ENCODE measurements at regions not wholly inside any gene's neighbourhood (a gene's known extent, or its start where the extent isn't known, plus 50 kb on each side); places are given as distances from the start of the nearest gene placed in this dataset.

DNA sequence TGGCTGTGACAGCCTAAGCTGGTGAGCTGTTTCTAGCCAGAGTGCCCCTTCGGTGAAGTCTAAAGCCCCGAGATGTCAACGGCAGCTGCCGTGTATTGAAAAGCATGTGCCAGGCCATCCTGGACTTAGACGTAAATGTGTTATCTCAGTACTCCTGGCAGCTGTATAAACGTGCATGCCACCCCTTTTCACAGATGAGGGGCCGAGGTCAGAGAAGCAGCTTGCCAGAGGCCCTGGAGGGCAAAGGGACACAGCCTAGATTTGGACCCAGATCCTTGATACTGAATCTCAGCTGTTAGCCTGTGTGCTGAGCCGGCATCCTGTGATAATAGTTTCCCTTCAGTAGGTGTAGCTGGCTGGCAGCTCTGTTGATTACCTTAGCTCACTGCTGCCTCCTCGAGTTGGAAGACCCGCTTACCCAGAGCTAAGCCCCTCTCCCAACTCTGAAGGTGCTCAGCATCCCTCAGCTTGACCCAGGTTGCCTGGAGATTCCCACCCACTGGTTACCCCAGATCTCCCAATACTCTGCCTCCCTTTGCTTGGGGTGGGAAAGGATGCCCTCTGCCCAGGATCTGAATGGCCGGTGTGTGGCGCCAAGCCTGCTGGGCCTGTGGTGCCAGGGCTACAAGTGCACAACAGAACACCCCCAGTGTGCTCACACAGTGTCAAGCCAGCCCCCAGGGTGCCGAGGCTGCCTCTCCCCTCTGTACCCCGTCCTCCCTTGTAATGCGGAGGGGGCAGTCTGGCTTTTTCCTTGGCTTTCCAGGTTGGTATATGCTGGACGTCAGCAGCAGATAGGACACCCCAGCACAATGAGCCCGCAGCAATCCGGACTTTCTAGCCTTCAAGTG, 59.8 kb upstream of the WNT7B start:
- peak; percentile 55 for DNase-seq
- peak overlapping the region; percentile 89 to 94 for H3K4me3 Mint-ChIP-seq
- H3K27ac Mint-ChIP-seq: peak overlapping the region in 1 of 2 donors; percentile 79
- no peaks in the 10 kb centered on the region for H3K27me3 Mint-ChIP-seq
- no peaks in the 10 kb centered on the region for H3K9me3 Mint-ChIP-seq
- H3K4me1 Mint-ChIP-seq: peaks cover 7% of the 10 kb centered on the region
- peak; percentile 51 for ATAC-seq

- no peak overlapping the region for H3K4me3 Mint-ChIP-seq
- DNase-seq: no peak
- no peak overlapping the region for H3K27ac Mint-ChIP-seq
- H3K27me3 Mint-ChIP-seq: no peaks in the 10 kb centered on the region
- no peaks in the 10 kb centered on the region for H3K9me3 Mint-ChIP-seq
- no peak for ATAC-seq
- peaks cover 7% of the 10 kb centered on the region for H3K4me1 Mint-ChIP-seq
Measured at GRCh38 chr22:46038174-46038487, 61.2 kb upstream of the WNT7B start.

GRCh38 chr22:46038516-46039430, 61.8 kb upstream of the WNT7B start:
- no peaks in the 10 kb centered on the region for H3K27me3 Mint-ChIP-seq
- no peak overlapping the region for H3K4me3 Mint-ChIP-seq
- peaks cover 13% of the 10 kb centered on the region for H3K4me1 Mint-ChIP-seq
- peak overlapping the region in 1 of 2 donors; percentile 24 for H3K27ac Mint-ChIP-seq
- no peak for DNase-seq
- ATAC-seq: no peak
- H3K9me3 Mint-ChIP-seq: no peaks in the 10 kb centered on the region

DNA sequence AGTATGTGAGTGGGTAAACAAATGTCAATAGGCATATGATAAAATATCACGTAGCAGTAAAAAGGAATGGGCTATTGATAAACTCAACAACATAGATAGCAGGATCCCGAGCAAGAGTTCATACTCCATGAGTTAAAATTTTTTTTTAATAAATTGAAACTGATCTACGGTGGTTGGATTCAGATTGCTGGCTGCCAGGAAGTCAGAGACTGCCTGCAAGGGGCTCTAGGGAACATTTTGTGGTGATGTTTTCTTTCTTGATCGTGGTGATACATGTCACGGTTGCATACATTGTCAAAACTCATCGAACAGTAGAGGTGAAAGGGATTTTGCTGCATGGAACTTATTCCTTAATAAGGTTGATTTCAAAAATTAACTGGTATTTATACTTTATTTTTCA, 62.6 kb upstream of the WNT7B start:
- no peak for DNase-seq
- Mint-ChIP-seq H3K27me3 (no peaks in the 10 kb centered on the region), H3K4me3 (no peak overlapping the region), H3K27ac (no peak overlapping the region), H3K4me1 (peaks cover 21% of the 10 kb centered on the region), H3K9me3 (no peaks in the 10 kb centered on the region)
- no peak for ATAC-seq

DNA sequence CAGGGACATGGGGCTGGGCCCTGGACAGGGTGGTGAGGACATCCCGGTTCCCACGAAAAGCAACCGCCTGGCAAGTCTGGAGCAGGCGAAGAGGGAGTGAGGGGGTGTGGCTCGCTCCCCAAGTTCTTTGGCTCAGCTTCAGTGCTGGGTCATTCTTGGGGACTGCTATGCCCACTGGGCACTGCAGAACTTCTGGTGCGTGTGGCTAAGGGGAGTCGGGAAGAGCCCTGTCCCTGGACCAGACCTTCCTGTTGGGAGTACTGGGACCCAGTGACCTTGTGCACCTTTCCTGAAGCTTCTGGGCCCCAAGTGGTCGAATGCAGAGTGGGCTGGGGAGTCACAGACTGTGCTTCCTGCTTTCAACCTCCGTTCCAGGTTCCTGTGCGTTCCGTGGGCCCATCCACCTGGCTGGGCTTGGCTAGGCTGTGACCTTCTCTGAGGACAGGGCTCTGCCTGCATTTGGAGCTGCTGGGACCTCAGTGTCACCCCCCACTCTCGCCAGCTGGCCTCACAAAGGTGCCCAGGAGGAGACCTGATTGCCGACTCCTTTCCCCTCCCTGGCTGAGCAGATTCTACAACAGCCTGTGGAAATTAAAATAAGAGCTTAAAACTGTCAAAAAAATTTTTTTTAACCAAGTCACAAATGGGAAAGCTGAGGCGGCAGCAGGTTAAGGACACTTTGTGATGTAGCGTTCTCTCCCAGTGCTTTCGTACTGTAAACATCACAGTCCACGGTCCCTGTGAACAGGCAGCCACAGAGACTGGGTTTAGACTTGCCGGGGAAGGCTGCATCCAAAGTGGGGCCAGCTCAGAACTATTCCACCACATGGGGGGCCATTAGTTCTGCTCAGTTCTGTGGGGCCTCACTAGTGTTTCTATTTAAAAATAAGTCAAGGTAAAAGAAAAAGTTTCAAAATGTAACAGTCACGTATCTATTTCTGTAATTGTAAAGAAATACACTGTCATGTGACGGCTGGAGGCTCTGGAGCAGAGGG, 63.8 kb upstream of the WNT7B start:
- ATAC-seq (no peak), DNase-seq (no peak)
- peaks cover 21% of the 10 kb centered on the region for H3K4me1 Mint-ChIP-seq
- no peak overlapping the region for H3K27ac Mint-ChIP-seq
- H3K27me3 Mint-ChIP-seq: no peaks in the 10 kb centered on the region
- H3K9me3 Mint-ChIP-seq: no peaks in the 10 kb centered on the region
- no peak overlapping the region for H3K4me3 Mint-ChIP-seq

- ATAC-seq (no peak), DNase-seq (no peak)
- Mint-ChIP-seq H3K9me3 (no peaks in the 10 kb centered on the region), H3K27ac (no peak overlapping the region), H3K4me3 (no peak overlapping the region), H3K27me3 (no peaks in the 10 kb centered on the region), H3K4me1 (peaks cover 21% of the 10 kb centered on the region)
Measured at GRCh38 chr22:46041642-46042041, 64.7 kb upstream of the WNT7B start.

DNA sequence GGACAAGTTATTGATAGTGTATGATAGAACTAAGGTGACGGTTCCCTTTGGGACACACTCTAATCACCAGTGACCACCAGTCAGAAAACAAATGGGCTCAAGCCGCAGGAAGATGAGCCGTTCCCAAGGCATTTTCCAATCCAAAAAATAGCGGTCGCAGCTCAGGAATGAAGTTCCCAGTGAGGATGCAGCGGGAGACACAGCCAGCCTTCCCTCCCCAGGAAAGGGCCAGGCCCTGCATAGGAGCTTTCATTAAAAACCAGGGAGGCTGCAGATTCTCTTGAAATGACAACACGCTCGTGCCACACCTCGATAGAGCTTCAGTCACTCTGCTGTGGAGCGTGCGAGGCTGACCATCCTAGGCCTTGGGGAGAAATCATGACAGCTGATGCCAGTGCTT, 65.8 kb upstream of the WNT7B start:
- Mint-ChIP-seq H3K27me3 (no peaks in the 10 kb centered on the region), H3K9me3 (no peaks in the 10 kb centered on the region), H3K4me1 (peaks cover 14% of the 10 kb centered on the region), H3K27ac (peak overlapping the region in 1 of 2 donors; percentile 19), H3K4me3 (no peak overlapping the region)
- no peak for ATAC-seq
- DNase-seq: no peak

DNA sequence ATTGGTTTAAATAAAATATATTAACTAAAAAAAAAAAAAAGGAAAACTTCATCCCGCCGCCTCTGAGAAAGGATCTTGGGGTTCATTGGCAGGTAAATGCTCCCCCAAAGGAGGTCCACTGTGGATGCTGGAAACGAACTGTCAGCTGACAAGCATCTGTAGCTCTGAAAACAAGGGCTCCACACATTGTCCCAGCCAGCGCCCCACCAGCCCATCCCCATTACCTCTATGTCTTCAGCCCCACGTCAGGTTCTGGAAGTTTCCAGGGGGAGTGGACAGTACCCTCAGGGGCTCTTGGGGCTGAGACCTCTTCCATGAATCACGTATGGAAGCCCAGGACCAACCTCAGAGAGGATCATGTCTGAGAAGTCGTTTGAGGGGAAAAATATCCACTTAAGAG, 66.4 kb upstream of the WNT7B start:
- peaks cover 14% of the 10 kb centered on the region for H3K4me1 Mint-ChIP-seq
- H3K4me3 Mint-ChIP-seq: peak overlapping the region; percentile 91 to 94
- no peaks in the 10 kb centered on the region for H3K27me3 Mint-ChIP-seq
- no peak for DNase-seq
- peak overlapping the region; percentile 97 for H3K27ac Mint-ChIP-seq
- no peak for ATAC-seq
- H3K9me3 Mint-ChIP-seq: no peaks in the 10 kb centered on the region

DNA sequence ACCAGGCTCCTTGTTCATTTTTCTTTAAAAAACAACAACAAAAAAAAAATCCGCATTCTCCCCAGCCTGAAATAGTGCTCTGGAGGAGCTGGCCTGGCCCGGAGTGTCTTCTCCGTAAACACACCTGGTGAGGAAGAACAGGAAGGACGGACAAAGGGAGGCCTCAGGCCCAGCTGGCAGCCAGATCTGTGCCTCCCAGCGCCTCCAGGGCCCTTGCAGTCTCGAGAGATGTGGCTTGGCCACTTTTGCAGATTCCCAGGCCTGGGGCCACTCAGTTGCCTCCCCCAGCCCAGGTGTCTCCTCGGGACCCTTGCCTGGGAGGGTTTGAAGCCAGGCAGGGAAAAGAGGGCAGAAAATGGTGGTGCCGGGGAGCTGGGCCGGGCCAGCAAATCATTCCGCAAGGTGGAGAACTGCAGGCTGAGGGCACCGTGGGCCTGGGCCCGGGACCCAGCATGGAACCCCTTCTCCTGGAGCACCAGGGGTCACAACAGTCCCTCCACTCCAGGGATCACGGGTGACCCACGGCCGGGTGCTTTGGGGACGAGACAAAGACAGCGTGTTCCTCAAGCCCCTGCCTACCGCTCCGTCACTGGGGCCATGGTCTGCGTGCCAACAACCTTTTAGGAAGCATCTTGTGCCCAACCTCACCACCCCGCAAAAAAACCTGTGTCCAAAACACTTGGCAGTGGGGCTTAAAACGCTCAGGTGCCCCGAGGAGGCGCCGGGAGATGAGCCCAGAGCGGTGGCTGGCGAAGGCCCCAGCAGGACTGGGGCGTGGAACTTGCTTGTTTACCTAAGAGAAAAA, 67.1 kb upstream of the WNT7B start:
- DNase-seq: peak in 1 of 2 donors; percentile 30
- H3K27ac Mint-ChIP-seq: peak overlapping the region; percentile 97
- H3K4me1 Mint-ChIP-seq: peaks cover 14% of the 10 kb centered on the region
- ATAC-seq: peak; percentile 58
- H3K9me3 Mint-ChIP-seq: no peaks in the 10 kb centered on the region
- H3K27me3 Mint-ChIP-seq: no peaks in the 10 kb centered on the region
- H3K4me3 Mint-ChIP-seq: peak overlapping the region; percentile 91 to 94

DNA sequence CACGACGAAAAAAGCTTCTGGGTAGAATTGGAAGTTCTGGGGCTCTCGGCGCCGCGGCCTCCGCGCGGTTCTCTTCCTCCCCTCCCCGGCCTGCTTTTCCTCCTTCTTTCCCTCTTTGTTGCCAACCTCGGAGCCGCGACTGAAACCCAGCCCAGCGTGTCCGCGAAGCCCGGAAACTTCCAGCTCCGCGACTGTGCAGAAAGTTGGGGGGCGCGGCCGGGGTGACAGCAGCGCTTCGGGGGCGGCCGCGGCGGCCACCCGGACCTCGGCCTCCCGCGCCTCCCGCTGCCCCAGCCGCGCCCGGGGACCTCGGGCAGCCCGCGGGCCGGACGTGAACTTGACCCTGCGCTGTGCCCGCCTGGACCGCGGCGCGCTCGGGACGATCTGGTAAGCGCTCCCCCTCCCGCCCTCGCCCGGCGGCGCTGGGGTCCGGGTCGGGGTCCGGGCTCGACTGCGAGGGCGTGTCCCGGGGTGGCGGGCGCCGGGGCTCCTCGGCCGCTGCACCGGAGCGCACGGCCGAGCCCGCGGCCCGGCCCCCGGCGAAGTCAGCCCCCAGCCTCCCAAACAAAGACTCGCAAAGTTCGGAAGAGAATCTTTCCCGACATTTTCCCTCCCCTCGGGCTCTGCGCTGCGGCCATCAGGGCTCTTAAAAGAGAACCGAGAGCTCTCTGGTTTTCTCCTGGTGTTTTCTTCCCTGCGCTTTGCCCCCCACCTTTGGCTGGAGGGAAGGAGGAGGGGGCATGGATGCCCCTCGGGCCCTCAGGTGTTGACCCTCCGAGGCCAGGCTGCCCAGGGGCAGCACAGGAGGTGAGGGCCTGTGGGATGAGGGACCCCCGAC, 67.9 kb upstream of the WNT7B start:
- peak overlapping the region; percentile 97 for H3K27ac Mint-ChIP-seq
- DNase-seq: peak; percentile 37 to 43
- no peaks in the 10 kb centered on the region for H3K27me3 Mint-ChIP-seq
- peak overlapping the region; percentile 91 to 94 for H3K4me3 Mint-ChIP-seq
- H3K4me1 Mint-ChIP-seq: peaks cover 14% of the 10 kb centered on the region
- ATAC-seq: peak; percentile 59
- H3K9me3 Mint-ChIP-seq: no peaks in the 10 kb centered on the region

DNA sequence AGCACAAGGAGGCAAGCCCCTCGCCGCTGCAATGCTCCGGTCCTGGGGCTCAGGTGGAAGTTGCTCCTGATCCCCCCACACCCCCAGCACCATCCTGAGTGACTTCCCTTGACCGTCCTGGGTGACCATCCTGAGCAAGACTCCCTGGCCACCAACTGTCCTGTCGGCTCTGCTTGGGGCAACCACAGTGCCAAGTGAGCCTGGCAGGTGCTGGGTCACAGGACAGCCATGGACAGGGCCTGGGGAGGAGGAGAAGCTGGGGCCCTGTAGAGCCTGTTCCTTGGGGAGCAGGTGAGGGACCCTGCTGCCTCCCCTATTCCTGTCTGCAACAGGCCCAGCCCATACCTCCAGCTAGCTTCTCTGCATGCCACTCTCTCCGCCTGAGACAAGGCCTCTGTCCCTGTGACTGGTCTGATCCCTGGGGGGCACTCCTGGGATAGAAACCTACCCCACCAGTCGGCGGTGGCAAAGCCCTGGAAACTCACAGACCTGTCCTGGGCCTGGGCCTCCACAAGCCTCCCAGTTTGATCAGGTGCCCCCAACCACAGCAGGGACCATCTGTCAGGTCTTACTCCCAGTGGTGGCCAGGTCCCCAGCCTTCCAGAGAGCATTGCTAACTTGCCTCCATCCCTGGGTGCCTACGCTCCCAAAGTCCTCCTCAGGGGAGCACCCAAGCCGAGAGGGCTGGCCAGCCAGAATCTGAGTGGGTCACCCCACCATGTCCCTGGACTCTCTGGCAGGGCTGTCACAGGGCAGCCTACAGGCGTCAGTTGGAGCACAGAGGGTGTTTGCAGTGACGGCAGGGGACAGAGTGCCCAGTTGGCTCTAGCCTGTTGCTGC, 68.7 kb upstream of the WNT7B start:
- Mint-ChIP-seq H3K27ac (peak overlapping the region in 1 of 2 donors; percentile 76), H3K27me3 (no peaks in the 10 kb centered on the region), H3K4me1 (peaks cover 14% of the 10 kb centered on the region), H3K9me3 (no peaks in the 10 kb centered on the region), H3K4me3 (peak overlapping the region; percentile 78 to 81)
- ATAC-seq (peak; percentile 13), DNase-seq (no peak)

GRCh38 chr22:46046299-46046685, 69.3 kb upstream of the WNT7B start:
- Mint-ChIP-seq H3K4me3 (no peak overlapping the region), H3K27ac (peak overlapping the region in 1 of 2 donors; percentile 76), H3K27me3 (no peaks in the 10 kb centered on the region), H3K9me3 (no peaks in the 10 kb centered on the region), H3K4me1 (peaks cover 19% of the 10 kb centered on the region)
- no peak for ATAC-seq
- DNase-seq: no peak

GRCh38 chr22:46047226-46047625, 70.3 kb upstream of the WNT7B start:
- H3K27me3 Mint-ChIP-seq: no peaks in the 10 kb centered on the region
- no peak overlapping the region for H3K4me3 Mint-ChIP-seq
- H3K4me1 Mint-ChIP-seq: peaks cover 24% of the 10 kb centered on the region
- no peak for DNase-seq
- no peak for ATAC-seq
- no peak overlapping the region for H3K27ac Mint-ChIP-seq
- H3K9me3 Mint-ChIP-seq: no peaks in the 10 kb centered on the region

Measured in stimulated activated naive CD8-positive, alpha-beta T cell treated with anti-CD3 and anti-CD28 coated beads, Interleukin-15, amount 100 ng/mL, for 72 hours (primary cell).